Lung (tissue), 11 donors: ENCODE measurements at regions not wholly inside any gene's neighbourhood (a gene's known extent, or its start where the extent isn't known, plus 50 kb on each side); places are given as distances from the start of the nearest gene placed in this dataset.
"Not testable (repeated sequence)": the region's sequence is repeated elsewhere in the genome, so short reads cannot be mapped to it uniquely, and the experiment has no call there.

Source experiments
- ATAC-seq: fragments of 200-7000 bp; cut with Tn5 transposase; one replicate; pipeline ENCODE4 v1.9.1; 2020; ENCODE audit warnings: moderate number of reproducible peaks; ENCODE audit not compliant: insufficient read depth, low FRiP score
- DNase-seq, 3 donors: peaks; one replicate each; pipeline ENCODE4 v3.0.0-alpha.2; 2013 to 2017
- H3K27ac ChIP-seq, 2 donors: one replicate each; pipeline ENCODE4 v1.5.1; 2013; ENCODE audit warnings: mild to moderate bottlenecking in 2 of 2, moderate library complexity in 2 of 2, control low read depth in 1 of 2, inconsistent platforms in 1 of 2, low read depth in 1 of 2, low read length in 1 of 2
- H3K27me3 ChIP-seq, 3 donors: one replicate each; pipeline ENCODE4 v1.5.1; 2013; ENCODE audit warnings: low read length in 2 of 3; ENCODE audit not compliant: control insufficient read depth in 3 of 3, insufficient read depth in 3 of 3
- H3K36me3 ChIP-seq, 4 donors: one replicate each; pipeline ENCODE4 v1.5.1; 2013; ENCODE audit warnings: low read length in 4 of 4, mild to moderate bottlenecking in 1 of 4, moderate library complexity in 1 of 4; ENCODE audit not compliant: control insufficient read depth in 4 of 4, insufficient read depth in 4 of 4
- H3K4me1 ChIP-seq, 5 donors: one replicate each; pipeline ENCODE4 v1.5.1; 2013; ENCODE audit warnings: low read length in 5 of 5, mild to moderate bottlenecking in 2 of 5, moderate library complexity in 1 of 5; ENCODE audit not compliant: control insufficient read depth in 5 of 5, insufficient read depth in 5 of 5
- H3K4me3 ChIP-seq: one replicate; pipeline ENCODE4 v1.5.1; 2013; ENCODE audit warnings: mild to moderate bottlenecking, control low read depth, moderate library complexity
- H3K9ac ChIP-seq, 2 donors: one replicate each; pipeline ENCODE4 v1.5.1; 2013; ENCODE audit warnings: low read length in 2 of 2, control low read depth in 1 of 2; ENCODE audit not compliant: insufficient read depth in 1 of 2
- H3K9me3 ChIP-seq, 4 donors: one replicate each; pipeline ENCODE4 v1.5.1; 2013; ENCODE audit warnings: low read length in 3 of 4, mild to moderate bottlenecking in 1 of 4, moderate library complexity in 1 of 4; ENCODE audit not compliant: control insufficient read depth in 4 of 4, insufficient read depth in 3 of 4
- WGBS, 2 donors: extraction: QIAGEN DNeasy Blood & Tissue Kit; methylation state at CpG; one replicate each; pipeline ENCODE4 v1.1.7; 2013; 5-methylcytosine and 5-hydroxymethylcytosine counted together
- TF ChIP-seq, protein P1 (sequence below): IDR thresholded peaks from 2 replicates; pipeline ENCODE4 v1.5.1; 2012; ENCODE audit warnings: mild to moderate bottlenecking; ENCODE audit errors: control extremely low read depth, extremely low read depth
- donor health status: control.
- donor health status: control.
- donor health status: Bipolar disorder and iron deficiency.
- donor health status: healthy.
- donor health status: DM: yes; HTN: yes; CAD: no.

- no peaks in the 10 kb centered on the region for H3K9me3 ChIP-seq
- H3K27ac ChIP-seq = no peak overlapping the region
- H3K9ac ChIP-seq = no peak overlapping the region
- H3K4me1 ChIP-seq = peaks cover 0 to 3% (median 0%) of the 10 kb centered on the region in 5 donors
- TF ChIP-seq, protein P1, sequence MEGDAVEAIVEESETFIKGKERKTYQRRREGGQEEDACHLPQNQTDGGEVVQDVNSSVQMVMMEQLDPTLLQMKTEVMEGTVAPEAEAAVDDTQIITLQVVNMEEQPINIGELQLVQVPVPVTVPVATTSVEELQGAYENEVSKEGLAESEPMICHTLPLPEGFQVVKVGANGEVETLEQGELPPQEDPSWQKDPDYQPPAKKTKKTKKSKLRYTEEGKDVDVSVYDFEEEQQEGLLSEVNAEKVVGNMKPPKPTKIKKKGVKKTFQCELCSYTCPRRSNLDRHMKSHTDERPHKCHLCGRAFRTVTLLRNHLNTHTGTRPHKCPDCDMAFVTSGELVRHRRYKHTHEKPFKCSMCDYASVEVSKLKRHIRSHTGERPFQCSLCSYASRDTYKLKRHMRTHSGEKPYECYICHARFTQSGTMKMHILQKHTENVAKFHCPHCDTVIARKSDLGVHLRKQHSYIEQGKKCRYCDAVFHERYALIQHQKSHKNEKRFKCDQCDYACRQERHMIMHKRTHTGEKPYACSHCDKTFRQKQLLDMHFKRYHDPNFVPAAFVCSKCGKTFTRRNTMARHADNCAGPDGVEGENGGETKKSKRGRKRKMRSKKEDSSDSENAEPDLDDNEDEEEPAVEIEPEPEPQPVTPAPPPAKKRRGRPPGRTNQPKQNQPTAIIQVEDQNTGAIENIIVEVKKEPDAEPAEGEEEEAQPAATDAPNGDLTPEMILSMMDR = no peak
- no peak for DNase-seq
- H3K36me3 ChIP-seq = no peaks in the 10 kb centered on the region
- no peaks in the 10 kb centered on the region for H3K27me3 ChIP-seq
- no peak overlapping the region for H3K4me3 ChIP-seq
- ATAC-seq = no peak
Measured at GRCh38 chr9:73049280-73049679, 96.4 kb upstream of the ALDH1A1 start.

GRCh38 chr9:73046769-73047168 is 93.9 kb upstream of the ALDH1A1 start:
- Histone ChIP-seq H3K9ac (no peak overlapping the region), H3K4me3 (no peak overlapping the region), H3K4me1 (peaks cover 0 to 3% (median 0%) of the 10 kb centered on the region in 5 donors), H3K27me3 (no peaks in the 10 kb centered on the region), H3K27ac (no peak overlapping the region), H3K36me3 (no peaks in the 10 kb centered on the region), H3K9me3 (no peaks in the 10 kb centered on the region)
- WGBS, 2 donors = 76 to 90% methylated on average over 1 of the region's 1 CpG
- TF ChIP-seq, protein P1 = no peak
- DNase-seq (no peak), ATAC-seq (no peak)

DNA sequence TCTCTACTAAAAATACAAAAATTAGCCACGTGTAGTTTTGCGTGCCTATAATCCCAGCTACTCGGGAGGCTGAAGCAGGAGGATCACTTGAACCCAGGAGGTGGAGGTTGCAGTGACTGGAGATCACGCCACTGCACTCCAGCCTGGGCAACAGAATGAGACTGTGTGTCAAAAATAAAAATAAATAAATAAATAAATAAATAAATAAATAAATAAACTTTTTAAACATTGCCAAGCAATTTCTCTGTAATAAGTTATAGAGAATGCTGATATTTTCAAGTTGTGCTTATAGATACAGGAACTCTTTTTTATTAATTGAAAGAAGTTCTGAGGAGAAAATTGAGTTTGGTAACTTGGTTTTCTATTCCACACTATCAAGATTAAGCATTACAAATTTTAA is 91.9 kb upstream of the ALDH1A1 start:
- not testable (repeated sequence) for H3K9ac ChIP-seq, H3K36me3 ChIP-seq, ATAC-seq, H3K4me3 ChIP-seq, H3K4me1 ChIP-seq, H3K27ac ChIP-seq, H3K27me3 ChIP-seq, H3K9me3 ChIP-seq, DNase-seq
- 94 to 97% methylated on average over 4 of the region's 4 CpGs for WGBS, 2 donors

GRCh38 chr9:73042155-73042554 is 89.3 kb upstream of the ALDH1A1 start:
- Histone ChIP-seq H3K36me3 (no peaks in the 10 kb centered on the region), H3K27ac (no peak overlapping the region), H3K4me3 (no peak overlapping the region), H3K9ac (no peak overlapping the region), H3K9me3 (no peaks in the 10 kb centered on the region), H3K27me3 (no peaks in the 10 kb centered on the region), H3K4me1 (peaks cover 0 to 25% (median 5%) of the 10 kb centered on the region in 5 donors)
- DNase-seq = no peak
- 85 to 92% methylated on average over 1 of the region's 1 CpG for WGBS, 2 donors
- ATAC-seq = no peak
- TF ChIP-seq, protein P1 = no peak
